Karpas-422 (cell line): ENCODE measurements at regions not wholly inside any gene's neighbourhood (a gene's known extent, or its start where the extent isn't known, plus 50 kb on each side); places are given as distances from the start of the nearest gene placed in this dataset.

Experiments used
- DNase-seq: peaks from one replicate; pipeline ENCODE4 v3.0.0-alpha.2; 2015
- H2AFZ ChIP-seq: fragments of 200-600 bp; sonication (generic); 2 replicates; pipeline ENCODE4 v1.6.1; 2014; ENCODE audit warnings: antibody characterized with exemption, low read length, mixed read lengths
- H3K27ac ChIP-seq: fragments of 200-600 bp; sonication (generic); 2 replicates; pipeline ENCODE4 v1.5.1; 2014; ENCODE audit warnings: mild to moderate bottlenecking, low read length, moderate library complexity
- H3K27me3 ChIP-seq: fragments of 200-600 bp; sonication (generic); 2 replicates; pipeline ENCODE4 v1.6.1; 2014; ENCODE audit warnings: low read length, mixed read lengths
- H3K36me3 ChIP-seq: fragments of 200-600 bp; sonication (generic); 2 replicates; pipeline ENCODE4 v1.6.1; 2014; ENCODE audit warnings: low read length, mixed read lengths; ENCODE audit not compliant: insufficient read depth
- H3K4me1 ChIP-seq: fragments of 200-600 bp; sonication (generic); 2 replicates; pipeline ENCODE4 v1.6.1; 2014; ENCODE audit warnings: mild to moderate bottlenecking, low read length, mixed read lengths
- H3K4me2 ChIP-seq: fragments of 200-600 bp; sonication (generic); 2 replicates; pipeline ENCODE4 v1.6.1; 2014; ENCODE audit warnings: low read length, low read depth, mild to moderate bottlenecking; ENCODE audit not compliant: poor library complexity, severe bottlenecking
- H3K4me3 ChIP-seq: fragments of 200-600 bp; sonication (generic); 2 replicates; pipeline ENCODE4 v1.5.1; 2014; ENCODE audit warnings: mild to moderate bottlenecking, antibody characterized with exemption, low read length, mixed read lengths
- H3K79me2 ChIP-seq: fragments of 200-600 bp; sonication (generic); 2 replicates; pipeline ENCODE4 v1.6.1; 2014; ENCODE audit warnings: mild to moderate bottlenecking, low read length, mixed read lengths
- H3K9ac ChIP-seq: fragments of 200-600 bp; sonication (generic); 2 replicates; pipeline ENCODE4 v1.6.0; 2014; ENCODE audit warnings: low read length
- H3K9me2 ChIP-seq: fragments of 200-600 bp; sonication (generic), shearing (Covaris generic); replicated peaks from 2 replicates; pipeline ENCODE4 v1.6.0; 2014; ENCODE audit warnings: mild to moderate bottlenecking, low read length, moderate library complexity; ENCODE audit not compliant: insufficient read depth
- H3K9me3 ChIP-seq: fragments of 300-700, 200-600 bp; sonication (generic); 2 replicates; pipeline ENCODE4 v1.6.1; 2014; ENCODE audit warnings: low read length, mixed read lengths
- H4K20me1 ChIP-seq: fragments of 200-600 bp; sonication (generic); 2 replicates; pipeline ENCODE4 v1.6.1; 2014; ENCODE audit warnings: mild to moderate bottlenecking, antibody characterized with exemption, low read length, low read depth; ENCODE audit not compliant: insufficient read depth

DNA sequence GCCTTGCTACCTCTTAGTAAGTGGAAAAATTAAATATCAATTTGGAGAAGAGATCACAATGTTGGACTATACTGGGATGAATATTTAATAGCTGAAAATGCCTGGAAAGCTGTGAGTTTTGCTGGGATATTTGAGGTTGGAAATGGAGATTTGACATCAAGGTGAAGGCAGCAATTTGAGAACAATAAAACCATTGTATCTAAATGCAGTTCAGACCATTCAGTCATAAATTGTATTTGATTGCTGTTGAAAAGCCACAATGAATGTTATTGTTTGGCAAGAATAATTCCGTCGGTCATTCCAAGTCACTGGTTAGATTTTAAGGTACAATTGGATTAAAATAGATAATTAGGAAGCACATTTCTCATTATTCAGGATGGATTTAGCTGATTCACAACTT lies 325.6 kb downstream of the HRH4 start:
- no peaks in the 10 kb centered on the region for H3K79me2 ChIP-seq
- DNase-seq, result no peak
- no peak overlapping the region for H3K27ac ChIP-seq
- no peaks in the 10 kb centered on the region for H3K36me3 ChIP-seq
- no peaks in the 10 kb centered on the region for H3K27me3 ChIP-seq
- H3K9ac ChIP-seq, result no peak overlapping the region
- no peak overlapping the region for H3K4me3 ChIP-seq
- H3K9me2 ChIP-seq, result no peaks in the 10 kb centered on the region
- H3K9me3 ChIP-seq, result no peaks in the 10 kb centered on the region
- H2AFZ ChIP-seq, result no peak overlapping the region
- H3K4me2 ChIP-seq, result no peak overlapping the region
- H3K4me1 ChIP-seq, result no peaks in the 10 kb centered on the region
- H4K20me1 ChIP-seq, result no peaks in the 10 kb centered on the region

DNA sequence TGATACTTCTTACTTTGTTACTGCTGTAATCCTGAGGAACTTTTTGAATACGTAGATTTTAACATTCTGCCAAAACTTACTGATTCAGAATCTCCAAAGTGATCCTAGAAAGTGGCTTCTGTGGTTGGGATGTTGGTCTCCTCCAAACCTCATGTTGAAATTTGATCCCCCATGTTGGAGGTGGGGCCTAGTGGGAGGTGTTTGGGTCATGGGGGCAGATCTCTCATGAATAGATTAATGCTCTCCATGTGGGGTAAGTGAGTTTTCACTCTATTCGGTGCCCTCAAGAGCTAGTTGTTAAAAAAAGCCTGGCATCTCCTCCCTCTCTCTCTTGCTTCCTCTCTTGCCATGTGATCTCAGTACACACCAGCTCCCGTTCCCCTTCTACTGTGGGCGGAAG lies 329.9 kb downstream of the HRH4 start:
- Histone ChIP-seq H3K36me3 (no peaks in the 10 kb centered on the region), H3K4me2 (no peak overlapping the region), H3K9ac (no peak overlapping the region), H3K27me3 (no peaks in the 10 kb centered on the region), H2AFZ (no peak overlapping the region), H3K9me2 (no peaks in the 10 kb centered on the region), H3K4me3 (no peak overlapping the region), H3K4me1 (no peaks in the 10 kb centered on the region), H4K20me1 (no peaks in the 10 kb centered on the region), H3K79me2 (no peaks in the 10 kb centered on the region), H3K27ac (no peak overlapping the region), H3K9me3 (no peaks in the 10 kb centered on the region)
- DNase-seq, result no peak

DNA sequence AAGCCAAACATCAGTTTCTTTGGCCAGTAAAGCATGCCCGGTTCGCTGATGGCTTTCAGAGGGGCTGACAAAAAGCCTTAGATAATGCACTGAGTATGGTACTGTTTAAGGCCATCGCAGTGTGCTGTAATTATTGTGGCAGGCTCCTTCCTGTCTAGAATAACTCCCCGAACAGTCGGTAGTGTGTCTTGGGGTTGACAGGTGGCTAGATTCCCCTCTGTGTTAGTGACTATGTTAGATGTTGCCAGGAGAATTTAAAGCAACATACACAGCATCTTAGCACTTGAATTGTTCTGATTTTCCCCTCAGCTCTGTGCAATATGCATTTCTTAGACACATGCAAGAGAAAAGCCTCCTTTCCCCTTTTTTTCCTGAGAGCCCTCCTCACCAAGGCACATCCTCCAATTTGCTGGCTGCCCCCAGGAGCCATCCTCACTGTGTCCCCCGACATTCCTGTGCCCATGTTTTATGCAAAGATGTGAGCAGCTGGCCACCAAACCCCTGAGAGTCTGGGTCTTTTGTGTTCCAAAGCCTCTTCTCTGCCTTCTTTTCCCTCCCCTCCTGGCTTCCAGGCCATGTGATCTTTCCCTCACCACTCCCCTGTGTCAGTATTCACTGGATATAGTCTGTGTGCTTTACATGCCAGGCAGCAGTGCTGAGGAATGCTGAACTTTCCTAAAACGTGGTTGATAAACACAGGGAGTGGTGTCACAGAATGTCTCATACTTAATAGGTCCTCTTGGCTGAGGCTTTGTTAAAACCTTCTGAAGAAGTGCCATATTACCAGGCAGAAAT lies 331.5 kb downstream of the HRH4 start:
- H3K36me3 ChIP-seq, result no peaks in the 10 kb centered on the region
- no peak overlapping the region for H3K4me2 ChIP-seq
- no peaks in the 10 kb centered on the region for H3K9me2 ChIP-seq
- H3K4me3 ChIP-seq, result no peak overlapping the region
- H3K9me3 ChIP-seq, result no peaks in the 10 kb centered on the region
- no peaks in the 10 kb centered on the region for H4K20me1 ChIP-seq
- no peaks in the 10 kb centered on the region for H3K4me1 ChIP-seq
- no peak overlapping the region for H3K27ac ChIP-seq
- no peaks in the 10 kb centered on the region for H3K79me2 ChIP-seq
- H3K27me3 ChIP-seq, result no peaks in the 10 kb centered on the region
- DNase-seq, result no peak
- no peak overlapping the region for H3K9ac ChIP-seq
- H2AFZ ChIP-seq, result no peak overlapping the region

DNA sequence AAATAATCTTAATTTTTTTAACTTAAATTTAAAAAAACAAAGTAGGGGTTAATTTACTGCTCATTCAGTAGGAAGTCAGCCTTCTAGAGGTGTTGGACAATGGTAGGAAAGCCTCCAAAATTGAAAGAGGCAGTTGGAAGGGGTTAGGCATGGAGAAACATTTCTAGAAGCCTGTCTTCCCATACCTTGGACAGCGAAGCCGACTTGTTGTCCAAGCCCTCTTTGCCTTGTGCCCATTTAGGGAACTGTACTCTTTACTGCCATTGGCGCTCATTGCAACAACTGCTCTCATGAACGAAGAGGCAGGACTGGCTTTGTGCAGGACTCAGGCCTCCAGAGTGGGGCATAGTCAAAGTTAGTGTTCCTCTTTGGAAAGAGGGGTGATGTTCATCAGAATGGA lies 333.3 kb downstream of the HRH4 start:
- Histone ChIP-seq H3K9me3 (no peaks in the 10 kb centered on the region), H3K4me3 (no peak overlapping the region), H3K79me2 (no peaks in the 10 kb centered on the region), H3K4me2 (no peak overlapping the region), H2AFZ (no peak overlapping the region), H3K9ac (no peak overlapping the region), H3K27me3 (no peaks in the 10 kb centered on the region), H3K9me2 (no peaks in the 10 kb centered on the region), H3K27ac (no peak overlapping the region), H3K4me1 (no peaks in the 10 kb centered on the region), H3K36me3 (no peaks in the 10 kb centered on the region), H4K20me1 (no peaks in the 10 kb centered on the region)
- DNase-seq, result no peak

DNA sequence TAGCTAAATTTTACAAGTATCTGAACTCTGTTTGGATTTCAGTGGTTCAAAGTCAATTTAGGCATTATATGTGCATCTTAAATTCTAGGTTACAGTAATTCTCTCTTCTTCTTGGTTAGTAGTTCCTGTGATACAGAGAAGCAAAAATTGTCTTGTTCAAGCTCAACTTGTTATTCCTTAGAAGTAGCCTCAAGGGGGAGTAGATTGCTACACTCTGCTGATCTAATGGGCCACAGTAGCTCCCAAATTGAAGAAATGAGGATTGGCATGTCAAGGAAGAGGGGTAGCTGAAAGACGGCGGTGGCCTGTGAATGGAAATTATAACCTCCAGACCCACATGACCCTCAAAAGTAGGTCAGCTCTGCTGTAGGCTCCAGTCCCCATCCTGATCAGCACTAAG lies 334.7 kb downstream of the HRH4 start:
- no peak overlapping the region for H3K27ac ChIP-seq
- H4K20me1 ChIP-seq, result no peaks in the 10 kb centered on the region
- no peaks in the 10 kb centered on the region for H3K79me2 ChIP-seq
- H2AFZ ChIP-seq, result no peak overlapping the region
- H3K4me3 ChIP-seq, result no peak overlapping the region
- no peak for DNase-seq
- H3K4me2 ChIP-seq, result no peak overlapping the region
- H3K27me3 ChIP-seq, result no peaks in the 10 kb centered on the region
- H3K9ac ChIP-seq, result no peak overlapping the region
- H3K36me3 ChIP-seq, result no peaks in the 10 kb centered on the region
- H3K4me1 ChIP-seq, result no peaks in the 10 kb centered on the region
- H3K9me2 ChIP-seq, result no peaks in the 10 kb centered on the region
- H3K9me3 ChIP-seq, result no peaks in the 10 kb centered on the region

DNA sequence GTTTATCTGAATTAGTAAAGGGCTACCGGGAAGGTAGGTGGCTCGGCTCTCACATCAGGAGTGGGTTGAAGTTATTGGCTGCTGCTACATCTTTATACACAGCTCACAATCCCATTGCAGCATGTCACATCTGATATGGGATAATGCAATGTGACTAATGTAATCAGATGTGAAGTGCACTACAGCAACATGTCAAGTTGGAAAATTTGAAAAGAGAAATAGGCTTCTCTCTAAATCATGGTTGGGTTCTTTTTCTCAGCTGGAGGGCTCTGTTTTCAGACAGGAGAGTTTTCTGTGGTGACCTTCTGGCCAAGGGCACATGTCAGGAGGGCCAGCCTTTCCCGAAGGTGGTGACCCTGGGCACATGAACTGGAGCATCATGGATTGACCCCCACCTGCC lies 337.5 kb downstream of the HRH4 start:
- no peaks in the 10 kb centered on the region for H3K4me1 ChIP-seq
- no peaks in the 10 kb centered on the region for H4K20me1 ChIP-seq
- H3K9me2 ChIP-seq, result no peaks in the 10 kb centered on the region
- H3K27me3 ChIP-seq, result no peaks in the 10 kb centered on the region
- no peak overlapping the region for H3K9ac ChIP-seq
- no peaks in the 10 kb centered on the region for H3K36me3 ChIP-seq
- H3K4me3 ChIP-seq, result no peak overlapping the region
- H3K27ac ChIP-seq, result no peak overlapping the region
- DNase-seq, result no peak
- no peaks in the 10 kb centered on the region for H3K9me3 ChIP-seq
- H3K4me2 ChIP-seq, result no peak overlapping the region
- H2AFZ ChIP-seq, result no peak overlapping the region
- H3K79me2 ChIP-seq, result no peaks in the 10 kb centered on the region

DNA sequence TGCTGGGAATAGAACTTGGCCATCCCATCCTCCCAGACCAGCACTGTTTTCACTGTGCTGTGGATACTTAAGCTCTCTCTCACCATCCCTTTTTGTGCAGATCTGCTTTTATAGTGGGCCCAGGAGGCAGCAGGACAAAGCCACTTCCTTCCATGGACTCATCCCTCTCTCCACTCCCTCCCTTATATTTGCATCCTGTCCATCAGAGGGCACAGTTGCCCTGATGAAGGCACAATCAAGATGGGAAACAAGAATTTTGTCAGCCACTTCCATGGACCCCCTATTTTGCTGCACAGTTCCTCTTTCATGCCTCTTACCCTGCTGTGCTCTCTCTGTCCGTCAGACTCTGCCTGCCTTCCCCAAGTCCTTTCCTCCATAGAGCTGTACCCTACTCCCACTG lies 338.7 kb downstream of the HRH4 start:
- no peaks in the 10 kb centered on the region for H3K9me3 ChIP-seq
- H3K4me2 ChIP-seq, result no peak overlapping the region
- no peak overlapping the region for H3K4me3 ChIP-seq
- H3K27ac ChIP-seq, result no peak overlapping the region
- no peak for DNase-seq
- no peaks in the 10 kb centered on the region for H3K79me2 ChIP-seq
- H3K9me2 ChIP-seq, result no peaks in the 10 kb centered on the region
- H3K9ac ChIP-seq, result no peak overlapping the region
- H3K36me3 ChIP-seq, result no peaks in the 10 kb centered on the region
- no peak overlapping the region for H2AFZ ChIP-seq
- no peaks in the 10 kb centered on the region for H3K4me1 ChIP-seq
- no peaks in the 10 kb centered on the region for H4K20me1 ChIP-seq
- H3K27me3 ChIP-seq, result no peaks in the 10 kb centered on the region

DNA sequence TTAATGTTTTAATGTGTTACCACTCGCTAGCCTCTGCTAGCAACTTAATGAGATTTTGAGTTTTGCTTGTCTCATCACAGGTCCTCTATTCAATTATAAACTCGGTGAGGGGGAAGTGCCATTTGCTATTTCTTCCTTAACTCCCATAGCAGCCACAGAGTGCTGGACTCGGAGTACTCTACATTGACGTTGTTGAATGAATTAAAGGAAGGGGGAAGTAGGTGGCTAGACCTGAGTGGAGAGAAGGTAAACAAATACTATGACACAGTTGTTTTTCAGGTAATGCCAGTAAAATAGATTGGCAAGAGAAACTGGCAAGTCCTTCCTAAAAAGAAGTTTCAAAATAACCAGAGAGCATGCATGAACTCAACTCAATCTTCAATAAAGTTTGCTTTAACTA lies 339.3 kb downstream of the HRH4 start:
- H3K4me3 ChIP-seq, result no peak overlapping the region
- no peaks in the 10 kb centered on the region for H3K79me2 ChIP-seq
- H3K27me3 ChIP-seq, result no peaks in the 10 kb centered on the region
- no peak overlapping the region for H2AFZ ChIP-seq
- no peak overlapping the region for H3K9ac ChIP-seq
- H3K9me2 ChIP-seq, result no peaks in the 10 kb centered on the region
- no peaks in the 10 kb centered on the region for H3K36me3 ChIP-seq
- no peaks in the 10 kb centered on the region for H3K4me1 ChIP-seq
- DNase-seq, result no peak
- H3K4me2 ChIP-seq, result no peak overlapping the region
- no peaks in the 10 kb centered on the region for H4K20me1 ChIP-seq
- no peak overlapping the region for H3K27ac ChIP-seq
- no peaks in the 10 kb centered on the region for H3K9me3 ChIP-seq
